ENCODE measurements at regions not wholly inside any gene's neighbourhood (a gene's known extent, or its start where the extent isn't known, plus 50 kb on each side); places are given as distances from the start of the nearest gene placed in this dataset.

DNA sequence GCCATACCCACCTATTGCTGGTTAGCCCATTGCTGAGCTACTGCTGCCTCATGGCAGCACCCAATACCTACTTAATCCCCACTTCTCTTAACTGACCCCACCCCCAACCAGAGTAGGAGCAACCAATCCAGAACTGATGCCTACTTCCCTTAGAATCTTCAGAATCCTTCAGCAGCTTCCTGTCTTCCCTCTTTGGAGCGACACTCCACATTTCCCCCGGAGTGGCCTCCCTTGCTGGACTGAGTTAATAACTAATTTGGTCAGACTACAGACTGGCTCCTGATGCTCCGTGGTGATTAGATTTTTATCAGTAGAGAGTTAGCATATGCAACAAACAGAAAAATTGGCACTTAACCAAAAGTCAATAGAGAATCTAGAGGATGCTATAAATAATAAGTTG is 51.2 kb upstream of the UBR2 start:
- no peak for TF ChIP-seq IRF4 (IDR thresholded peaks at IDR 0.05; ENCODE audit: low read depth, low read length)
- no peak for TF ChIP-seq GABPA (IDR thresholded peaks at IDR 0.05; ENCODE audit: low read depth)
- no peak for TF ChIP-seq YY1 (IDR thresholded peaks at IDR 0.05; ENCODE audit: low read depth, low read length)
- no peak for TF ChIP-seq POLR2A (IDR thresholded peaks at IDR 0.05; ENCODE audit: low read depth, low read length)
- TF ChIP-seq RFX5 (IDR thresholded peaks at IDR 0.05; ENCODE audit: low read depth, low read length) = no peak
- TF ChIP-seq BRCA1 (IDR thresholded peaks at IDR 0.05; ENCODE audit: low read depth, low read length) = no peak

All from GM12878 (cell line).